HEK293 (cell line): ENCODE measurements at regions not wholly inside any gene's neighbourhood (a gene's known extent, or its start where the extent isn't known, plus 50 kb on each side); places are given as distances from the start of the nearest gene placed in this dataset.

Experiments
- CTCF ChIA-PET: fragments of 350-600 bp; formaldehyde crosslinking; extraction: SDS; loops from one replicate; lab custom pipeline; 2021; ENCODE audit warnings: antibody characterized with exemption; lab: Yijun Ruan, JAX
- POLR2A ChIA-PET: fragments of 300-600 bp; formaldehyde crosslinking; extraction: SDS; loops from one replicate; lab custom pipeline; 2020; ENCODE audit warnings: antibody characterized with exemption, inconsistent platforms; lab: Yijun Ruan, JAX
- H3K27ac ChIP-seq: fragments of 200-500 bp; sonication (Bioruptor generic); 2 replicates; pipeline ENCODE4 v1.5.1; 2014; ENCODE audit warnings: low read depth, low read length, control low read depth, inconsistent platforms; ENCODE audit errors: extremely low read depth
- H3K36me3 ChIP-seq, 2 experiments: fragments of 200-500 bp in 1 of 2; sonication (Bioruptor generic) in 1 of 2; 1 replicate in 1 of 2; 2 replicates in 1 of 2; pipeline ENCODE4 v1.5.1; 2014 to 2017; ENCODE audit warnings: inconsistent platforms in 2 of 2, low read length in 2 of 2; ENCODE audit not compliant: control insufficient read depth in 2 of 2, insufficient read depth in 1 of 2
- H3K4me1 ChIP-seq: fragments of 200-500 bp; sonication (Bioruptor generic); 2 replicates; pipeline ENCODE4 v1.5.1; 2014; ENCODE audit warnings: mild to moderate bottlenecking, low read length, inconsistent platforms; ENCODE audit not compliant: control insufficient read depth, insufficient read depth
- H3K4me3 ChIP-seq: 2 replicates; pipeline ENCODE4 v1.5.1; 2011; ENCODE audit warnings: low read depth, mild to moderate bottlenecking, control low read depth, low read length, moderate library complexity
- H3K9me3 ChIP-seq: fragments of 200-500 bp; sonication (Bioruptor generic); 2 replicates; pipeline ENCODE4 v1.5.1; 2014; ENCODE audit warnings: low read depth, low read length, inconsistent platforms; ENCODE audit not compliant: control insufficient read depth, insufficient read depth
- GLIS2 ChIP-seq: fragments of 450-650 bp; formaldehyde crosslinking; IDR thresholded peaks from 2 replicates; pipeline ENCODE4 v1.5.1; 2016; ENCODE audit warnings: missing biosample characterization, missing genetic modification characterization
- IKZF3 ChIP-seq: fragments of 450-650 bp; IDR thresholded peaks from 2 replicates; pipeline ENCODE4 v1.5.0; 2018; ENCODE audit warnings: missing biosample characterization, mild to moderate bottlenecking, missing genetic modification characterization, moderate library complexity
- MYNN ChIP-seq: fragments of 450-650 bp; formaldehyde crosslinking; IDR thresholded peaks from 2 replicates; pipeline ENCODE4 v1.5.1; 2016; ENCODE audit warnings: missing biosample characterization, missing genetic modification characterization, borderline replicate concordance
- PBX3 ChIP-seq: sonication (generic); formaldehyde crosslinking; IDR thresholded peaks from 2 replicates; pipeline ENCODE4 v1.8.1; 2022; ENCODE audit warnings: mild to moderate bottlenecking, moderate library complexity, missing genetic modification reagents
- SCRT2 ChIP-seq: fragments of 450-650 bp; formaldehyde crosslinking; IDR thresholded peaks from 2 replicates; pipeline ENCODE4 v1.5.1; 2016; ENCODE audit warnings: missing biosample characterization, missing genetic modification characterization
- ZFHX2 ChIP-seq: fragments of 450-650 bp; formaldehyde crosslinking; conservative IDR thresholded peaks from 2 replicates; pipeline ENCODE4 v1.5.1; 2016; ENCODE audit warnings: missing biosample characterization, missing genetic modification characterization
- ZFP69B ChIP-seq: fragments of 450-650 bp; formaldehyde crosslinking; IDR thresholded peaks from 2 replicates; pipeline ENCODE4 v1.5.1; 2016; ENCODE audit warnings: missing biosample characterization, missing genetic modification characterization
- ZNF133 ChIP-seq: fragments of 450-650 bp; formaldehyde crosslinking; IDR thresholded peaks from 2 replicates; pipeline ENCODE4 v1.5.1; 2016; ENCODE audit warnings: missing biosample characterization, missing genetic modification characterization
- ZNF280D ChIP-seq: fragments of 450-650 bp; formaldehyde crosslinking; IDR thresholded peaks from 2 replicates; pipeline ENCODE4 v1.5.1; 2016; ENCODE audit warnings: missing biosample characterization, missing genetic modification characterization
- ZNF366 ChIP-seq: fragments of 450-650 bp; formaldehyde crosslinking; conservative IDR thresholded peaks from 2 replicates; pipeline ENCODE4 v1.5.1; 2016; ENCODE audit warnings: missing biosample characterization, missing genetic modification characterization
- ZNF394 ChIP-seq: fragments of 450-650 bp; formaldehyde crosslinking; IDR thresholded peaks from 2 replicates; pipeline ENCODE4 v1.5.1; 2016; ENCODE audit warnings: missing biosample characterization, missing genetic modification characterization, mild to moderate bottlenecking, moderate library complexity, borderline replicate concordance
- ZNF433 ChIP-seq: fragments of 450-650 bp; formaldehyde crosslinking; IDR thresholded peaks from 2 replicates; pipeline ENCODE4 v1.5.1; 2016; ENCODE audit warnings: missing biosample characterization, missing genetic modification characterization, low read depth
- ZNF514 ChIP-seq: fragments of 450-650 bp; formaldehyde crosslinking; IDR thresholded peaks from 2 replicates; pipeline ENCODE4 v1.5.1; 2016; ENCODE audit warnings: missing biosample characterization, missing genetic modification characterization
- ZNF521 ChIP-seq: fragments of 450-650 bp; formaldehyde crosslinking; IDR thresholded peaks from 2 replicates; pipeline ENCODE4 v1.5.1; 2017; ENCODE audit warnings: missing biosample characterization, mild to moderate bottlenecking, missing genetic modification characterization
- ZNF558 ChIP-seq: fragments of 450-650 bp; formaldehyde crosslinking; IDR thresholded peaks from 2 replicates; pipeline ENCODE4 v1.5.1; 2016; ENCODE audit warnings: missing biosample characterization, missing genetic modification characterization
- ZNF600 ChIP-seq: fragments of 450-650 bp; formaldehyde crosslinking; IDR thresholded peaks from 2 replicates; pipeline ENCODE4 v1.5.1; 2016; ENCODE audit warnings: missing biosample characterization, missing genetic modification characterization
- ZNF639 ChIP-seq: fragments of 450-650 bp; formaldehyde crosslinking; IDR thresholded peaks from 2 replicates; pipeline ENCODE4 v1.5.1; 2016; ENCODE audit warnings: missing biosample characterization, missing genetic modification characterization
- ZNF768 ChIP-seq: fragments of 450-650 bp; formaldehyde crosslinking; IDR thresholded peaks from 2 replicates; pipeline ENCODE4 v1.5.1; 2018; ENCODE audit warnings: missing biosample characterization, mild to moderate bottlenecking, missing genetic modification characterization
- ZNF777 ChIP-seq: fragments of 450-650 bp; formaldehyde crosslinking; IDR thresholded peaks from 2 replicates; pipeline ENCODE4 v1.5.1; 2017; ENCODE audit warnings: missing biosample characterization, missing genetic modification characterization, borderline replicate concordance
- ZSCAN16 ChIP-seq: fragments of 450-650 bp; formaldehyde crosslinking; IDR thresholded peaks from 2 replicates; pipeline ENCODE4 v1.5.1; 2016; ENCODE audit warnings: missing biosample characterization, missing genetic modification characterization
- ZSCAN4 ChIP-seq: fragments of 450-650 bp; formaldehyde crosslinking; IDR thresholded peaks from 2 replicates; pipeline ENCODE4 v1.5.1; 2017; ENCODE audit warnings: missing biosample characterization, missing genetic modification characterization

GRCh38 chr1:187237542-187237941 lies 408.8 kb downstream of the PLA2G4A start:
- Histone ChIP-seq H3K36me3 (no peaks in the 10 kb centered on the region), H3K27ac (no peak overlapping the region), H3K4me3 (no peak overlapping the region), H3K4me1 (no peaks in the 10 kb centered on the region), H3K9me3 (no peaks in the 10 kb centered on the region)
- TF ChIP-seq GLIS2 (tag by site-specific recombination): no peak
- TF ChIP-seq PBX3 (CRISPR knock-in tag): no peak
- no peak for TF ChIP-seq ZNF133 (tag by site-specific recombination)
- no peak for TF ChIP-seq ZNF558 (tag by site-specific recombination)
- no peak for TF ChIP-seq ZNF639 (tag by site-specific recombination)
- TF ChIP-seq ZNF366 (tag by site-specific recombination): no peak
- TF ChIP-seq ZNF280D (tag by site-specific recombination): no peak
- TF ChIP-seq ZNF777 (tag by site-specific recombination): no peak
- TF ChIP-seq ZFHX2 (tag by site-specific recombination): no peak
- TF ChIP-seq ZNF514 (tag by site-specific recombination): no peak
- TF ChIP-seq ZNF521 (tag by site-specific recombination): no peak
- TF ChIP-seq ZNF768 (tag by site-specific recombination): no peak
- no peak for TF ChIP-seq SCRT2 (tag by site-specific recombination)
- no peak for TF ChIP-seq ZSCAN4
- TF ChIP-seq ZSCAN16: no peak
- TF ChIP-seq ZNF394 (tag by site-specific recombination): no peak
- TF ChIP-seq ZNF433 (tag by site-specific recombination): no peak
- POLR2A ChIA-PET: no interaction called here
- CTCF ChIA-PET: no interaction called here

GRCh38 chr1:187241971-187242370 lies 413.2 kb downstream of the PLA2G4A start:
- Histone ChIP-seq H3K9me3 (no peaks in the 10 kb centered on the region), H3K4me3 (no peak overlapping the region), H3K27ac (no peak overlapping the region), H3K4me1 (no peaks in the 10 kb centered on the region), H3K36me3 (no peaks in the 10 kb centered on the region)
- no peak for TF ChIP-seq ZNF600 (tag by site-specific recombination)
- TF ChIP-seq IKZF3 (tag by site-specific recombination): no peak
- no peak for TF ChIP-seq ZNF280D (tag by site-specific recombination)
- TF ChIP-seq MYNN: no peak
- no peak for TF ChIP-seq ZFP69B (tag by site-specific recombination)
- ChIA-PET POLR2A (no interaction called here), CTCF (no interaction called here)
